Stimulated activated naive CD8-positive, alpha-beta T cell treated with anti-CD3 and anti-CD28 coated beads, Interleukin-15, amount 100 ng/mL, for 72 hours (primary cell): ENCODE measurements at regions not wholly inside any gene's neighbourhood (a gene's known extent, or its start where the extent isn't known, plus 50 kb on each side); places are given as distances from the start of the nearest gene placed in this dataset.

Source experiments
- ATAC-seq: fragments of 150-1000 bp; cut with Tn5 transposase; 2 replicates; pipeline ENCODE4 v1.10.0; 2021; ENCODE audit warnings: mild to moderate bottlenecking, moderate library complexity
- DNase-seq, 2 donors: peaks; one replicate each; pipeline ENCODE4 v3.0.0; 2021 to 2022
- H3K27ac Mint-ChIP-seq, 2 donors: one replicate each; pipeline ENCODE4 v1.8.0; 2022; ENCODE audit warnings: mild to moderate bottlenecking in 2 of 2, mixed read lengths in 2 of 2, moderate library complexity in 2 of 2
- H3K27me3 Mint-ChIP-seq: one replicate; pipeline ENCODE4 v1.8.0; 2022; ENCODE audit warnings: mixed read lengths
- H3K4me1 Mint-ChIP-seq: one replicate; pipeline ENCODE4 v1.8.0; 2022; ENCODE audit warnings: mild to moderate bottlenecking, mixed read lengths
- H3K4me3 Mint-ChIP-seq, 2 donors: one replicate each; pipeline ENCODE4 v1.8.0; 2022; ENCODE audit warnings: mild to moderate bottlenecking in 2 of 2, mixed read lengths in 2 of 2, moderate library complexity in 1 of 2
- H3K9me3 Mint-ChIP-seq, 2 donors: one replicate each; pipeline ENCODE4 v1.8.0; 2022; ENCODE audit warnings: mixed read lengths in 2 of 2

- ATAC-seq (no peak), DNase-seq (no peak)
- Mint-ChIP-seq H3K9me3 (no peaks in the 10 kb centered on the region), H3K4me3 (no peak overlapping the region), H3K27me3 (no peaks in the 10 kb centered on the region), H3K4me1 (no peaks in the 10 kb centered on the region), H3K27ac (no peak overlapping the region)
These were observed 122.6 kb upstream of the SERPIND1 start for GRCh38 chr22:20651286-20651685.

DNA sequence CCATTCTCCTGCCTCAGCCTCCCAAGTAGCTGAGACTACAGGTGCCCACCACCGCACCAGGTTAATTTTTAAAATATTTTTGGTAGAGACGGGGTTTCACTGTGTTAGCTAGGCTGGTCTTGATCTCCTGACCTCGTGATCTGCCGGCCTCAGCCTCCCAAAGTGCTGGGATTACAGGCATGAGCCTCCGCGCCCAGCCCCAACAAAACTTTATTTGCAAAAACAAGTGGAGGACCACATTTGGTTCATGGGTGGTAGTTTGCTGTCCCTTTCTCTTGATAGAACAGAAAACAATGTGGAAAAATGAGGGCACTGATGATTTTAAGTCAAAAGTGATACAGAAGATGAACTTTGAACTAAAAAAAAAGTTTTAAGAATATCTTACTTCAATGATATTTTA, 121.8 kb upstream of the SERPIND1 start:
- no peak overlapping the region for H3K4me3 Mint-ChIP-seq
- H3K27me3 Mint-ChIP-seq = peaks cover 2% of the 10 kb centered on the region
- H3K27ac Mint-ChIP-seq = no peak overlapping the region
- no peaks in the 10 kb centered on the region for H3K9me3 Mint-ChIP-seq
- H3K4me1 Mint-ChIP-seq = no peaks in the 10 kb centered on the region
- DNase-seq (no peak), ATAC-seq (no peak)

DNA sequence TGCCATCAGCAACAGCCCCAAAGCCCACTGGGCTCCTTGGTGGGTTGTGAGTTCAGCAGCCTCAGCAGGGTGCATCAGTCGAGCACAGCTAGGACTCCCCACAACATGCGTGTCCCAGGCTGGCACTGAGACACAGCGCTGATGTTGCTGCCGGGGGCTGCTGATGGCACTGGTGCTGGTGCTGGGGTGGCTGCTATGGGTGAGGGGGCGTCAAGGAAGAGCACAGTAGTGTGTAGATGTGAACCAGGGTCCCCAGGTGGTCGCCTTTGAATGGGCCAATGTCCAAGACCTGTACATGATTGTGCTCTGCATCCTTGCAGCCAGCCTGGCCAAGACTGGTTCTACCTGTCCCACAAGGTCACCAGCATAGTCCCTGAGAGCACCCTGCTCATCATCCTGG, 121.3 kb upstream of the SERPIND1 start:
- Mint-ChIP-seq H3K4me3 (no peak overlapping the region), H3K27ac (no peak overlapping the region), H3K4me1 (no peaks in the 10 kb centered on the region), H3K27me3 (peaks cover 6% of the 10 kb centered on the region), H3K9me3 (no peaks in the 10 kb centered on the region)
- ATAC-seq (no peak), DNase-seq (no peak)

DNA sequence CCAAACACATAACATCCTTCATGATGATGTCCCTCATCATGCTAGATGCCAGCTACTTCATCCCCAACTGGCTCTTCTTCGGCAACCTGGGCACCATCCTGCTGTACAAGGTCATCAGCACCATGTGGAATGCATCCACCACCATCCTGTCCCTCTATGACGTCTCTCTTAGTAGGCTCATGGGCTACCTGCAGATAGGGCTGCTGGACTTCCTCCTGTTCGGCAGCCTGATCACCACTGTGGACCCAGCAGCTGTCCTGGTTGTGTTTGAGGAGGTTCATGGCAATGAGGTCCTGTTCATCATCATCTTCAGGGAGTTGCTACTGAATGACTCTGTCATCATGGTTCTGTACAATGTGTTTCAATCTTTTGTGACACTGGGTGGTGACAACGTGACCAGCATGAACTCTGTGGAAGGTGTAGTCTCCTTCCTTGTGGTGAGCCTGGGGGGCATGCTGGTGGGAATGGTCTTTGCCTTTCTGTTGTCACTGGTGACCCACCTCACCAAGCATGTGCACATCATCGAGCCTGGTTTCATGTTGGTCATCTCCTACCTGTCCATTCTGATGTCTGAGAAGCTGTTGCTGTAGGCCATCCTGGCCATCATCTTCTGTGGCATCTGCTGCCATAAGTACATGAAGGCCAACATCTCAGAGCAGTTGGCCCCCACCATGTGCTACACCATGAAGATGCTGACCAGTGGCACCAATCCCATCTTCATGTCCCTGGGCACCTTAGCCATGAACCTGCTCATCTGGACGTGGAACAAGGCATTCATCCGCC, 120.7 kb upstream of the SERPIND1 start:
- Mint-ChIP-seq H3K4me1 (no peaks in the 10 kb centered on the region), H3K4me3 (no peak overlapping the region), H3K27ac (no peak overlapping the region), H3K27me3 (peaks cover 13% of the 10 kb centered on the region), H3K9me3 (no peaks in the 10 kb centered on the region)
- ATAC-seq = no peak
- no peak for DNase-seq

- no peak for ATAC-seq
- no peaks in the 10 kb centered on the region for H3K9me3 Mint-ChIP-seq
- peaks cover 19% of the 10 kb centered on the region for H3K27me3 Mint-ChIP-seq
- no peaks in the 10 kb centered on the region for H3K4me1 Mint-ChIP-seq
- DNase-seq = no peak
- no peak overlapping the region for H3K4me3 Mint-ChIP-seq
- no peak overlapping the region for H3K27ac Mint-ChIP-seq
These were observed 120.0 kb upstream of the SERPIND1 start for GRCh38 chr22:20653795-20654342.

- Mint-ChIP-seq H3K4me1 (no peaks in the 10 kb centered on the region), H3K27me3 (peaks cover 26% of the 10 kb centered on the region), H3K4me3 (no peak overlapping the region), H3K27ac (no peak overlapping the region), H3K9me3 (no peaks in the 10 kb centered on the region)
- no peak for DNase-seq
- ATAC-seq = no peak
These were observed 119.3 kb upstream of the SERPIND1 start for GRCh38 chr22:20654343-20655208.

- ATAC-seq (no peak), DNase-seq (no peak)
- Mint-ChIP-seq H3K9me3 (no peaks in the 10 kb centered on the region), H3K4me1 (no peaks in the 10 kb centered on the region), H3K27ac (no peak overlapping the region), H3K27me3 (peaks cover 28% of the 10 kb centered on the region), H3K4me3 (no peak overlapping the region)
These were observed 118.3 kb upstream of the SERPIND1 start for GRCh38 chr22:20655623-20656022.

DNA sequence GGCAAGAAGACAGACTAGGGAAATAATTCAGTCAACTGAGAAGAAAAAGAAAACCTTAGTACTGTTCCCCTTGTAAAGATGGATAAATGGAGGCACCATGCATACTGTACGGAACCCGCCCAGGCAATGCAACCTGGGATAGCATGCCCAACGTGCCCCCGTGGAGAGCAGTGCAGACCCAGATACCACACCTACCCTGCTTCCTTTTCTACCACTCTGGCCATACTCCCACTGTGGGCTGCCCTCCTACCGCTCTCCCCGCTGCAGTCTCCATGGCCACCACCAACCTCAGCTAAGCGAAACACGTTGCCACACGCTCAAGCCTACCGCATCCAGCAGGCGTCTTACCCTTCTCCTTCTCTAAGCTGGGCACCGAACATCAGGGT, 117.4 kb upstream of the SERPIND1 start:
- Mint-ChIP-seq H3K27me3 (peaks cover 33% of the 10 kb centered on the region), H3K27ac (no peak overlapping the region)
- ATAC-seq = no peak

DNA sequence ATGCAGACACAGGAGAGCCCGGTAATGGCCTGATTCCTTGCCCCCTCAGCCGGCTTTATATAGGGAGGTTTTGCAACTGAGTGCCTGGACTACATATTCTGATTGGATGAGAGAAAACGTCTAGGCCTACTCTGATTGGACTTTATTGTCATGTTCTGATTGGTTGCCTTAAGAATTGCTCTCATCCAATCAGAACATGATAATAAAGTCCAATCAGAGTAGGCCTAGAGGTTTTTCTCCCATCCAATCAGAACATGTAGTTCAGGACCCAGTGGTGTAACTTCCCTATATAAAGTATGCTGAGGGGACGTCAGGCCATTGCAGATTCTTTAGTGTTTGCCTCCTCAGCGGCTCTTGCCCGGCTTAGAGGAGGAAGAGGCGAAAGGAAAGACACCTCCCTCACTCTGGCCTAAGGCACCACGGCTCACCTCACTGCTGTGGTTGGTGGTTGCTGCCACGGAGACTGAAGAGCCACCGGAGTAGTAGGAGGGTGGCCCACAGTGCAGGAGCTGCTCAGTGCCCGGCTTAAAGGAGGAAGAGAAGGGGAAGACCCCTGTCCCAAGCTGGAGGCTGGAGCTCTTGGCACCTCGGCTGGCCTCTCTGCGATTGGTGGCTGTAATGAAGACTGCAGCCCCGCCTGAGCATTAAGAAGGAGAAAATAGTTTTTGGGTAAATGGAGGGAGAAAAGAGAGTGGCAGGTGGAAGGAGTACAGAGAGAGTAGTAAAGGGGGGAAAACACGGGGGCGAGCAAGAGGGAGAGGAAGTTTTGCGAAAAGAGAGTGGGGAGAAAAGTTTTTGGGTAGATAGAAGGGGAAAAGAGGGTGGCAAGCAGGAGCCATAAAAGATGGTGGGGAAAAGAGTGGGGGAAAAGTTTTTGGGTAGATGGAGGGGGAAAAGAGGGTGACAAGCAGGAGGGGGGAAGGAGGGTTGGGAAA, 116.7 kb upstream of the SERPIND1 start:
- Mint-ChIP-seq H3K4me1 (no peaks in the 10 kb centered on the region), H3K27me3 (peaks cover 36% of the 10 kb centered on the region), H3K27ac (no peak overlapping the region), H3K4me3 (no peak overlapping the region), H3K9me3 (no peaks in the 10 kb centered on the region)
- DNase-seq = no peak
- no peak for ATAC-seq

More for the DNA sequence above, 117.4 kb upstream of the SERPIND1 start:
- no peaks in the 10 kb centered on the region for H3K4me1 Mint-ChIP-seq
- no peaks in the 10 kb centered on the region for H3K9me3 Mint-ChIP-seq
- no peak for DNase-seq
- H3K4me3 Mint-ChIP-seq = no peak overlapping the region
